ENCODE measurements at regions not wholly inside any gene's neighbourhood (a gene's known extent, or its start where the extent isn't known, plus 50 kb on each side); places are given as distances from the start of the nearest gene placed in this dataset.

DNA sequence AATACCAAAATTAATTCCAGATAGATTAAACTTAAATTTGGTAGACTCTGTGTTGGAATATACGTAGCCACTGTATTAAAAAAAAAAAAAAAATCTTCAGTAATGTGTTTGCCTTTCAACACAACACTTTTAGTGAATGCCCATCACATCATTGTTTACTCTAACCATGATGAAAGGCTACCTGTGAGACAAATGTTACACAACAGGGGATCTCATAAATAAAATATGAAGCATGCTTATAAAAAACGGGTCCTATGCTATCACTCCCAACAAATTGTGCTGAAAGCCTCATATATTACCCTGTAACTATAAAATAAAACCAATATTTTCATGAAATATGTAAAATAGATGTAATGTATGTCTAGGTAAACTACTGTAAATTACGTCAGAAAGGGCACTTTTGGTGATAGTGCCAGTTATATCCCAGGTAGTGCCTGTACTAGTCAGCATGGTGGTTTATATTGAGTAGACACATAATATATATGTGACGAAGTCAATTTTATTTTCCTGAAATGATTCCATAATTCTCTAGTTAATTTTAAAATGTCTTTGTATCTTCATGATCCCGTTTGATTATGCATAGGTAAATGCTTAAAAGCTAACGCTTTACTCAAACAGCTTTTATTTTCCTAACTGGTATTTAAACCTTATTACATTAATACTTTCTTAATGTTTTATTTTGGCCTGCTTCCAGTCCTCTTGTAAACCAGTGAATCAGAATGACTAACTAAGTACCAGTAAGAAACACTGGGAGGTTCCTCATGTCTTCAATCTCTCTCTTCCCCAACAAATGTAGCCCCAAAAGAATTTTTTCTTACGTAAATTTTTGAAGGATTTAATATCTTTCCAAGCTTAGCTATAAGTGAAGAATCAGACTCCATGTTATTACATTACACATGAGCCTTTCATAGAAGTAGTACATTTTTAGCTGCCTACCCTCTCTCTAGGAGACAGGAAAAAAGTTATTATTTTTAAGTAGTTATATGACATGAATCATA, 420.3 kb downstream of the GABRG2 start (continued):
- TF ChIP-seq, protein P1, sequence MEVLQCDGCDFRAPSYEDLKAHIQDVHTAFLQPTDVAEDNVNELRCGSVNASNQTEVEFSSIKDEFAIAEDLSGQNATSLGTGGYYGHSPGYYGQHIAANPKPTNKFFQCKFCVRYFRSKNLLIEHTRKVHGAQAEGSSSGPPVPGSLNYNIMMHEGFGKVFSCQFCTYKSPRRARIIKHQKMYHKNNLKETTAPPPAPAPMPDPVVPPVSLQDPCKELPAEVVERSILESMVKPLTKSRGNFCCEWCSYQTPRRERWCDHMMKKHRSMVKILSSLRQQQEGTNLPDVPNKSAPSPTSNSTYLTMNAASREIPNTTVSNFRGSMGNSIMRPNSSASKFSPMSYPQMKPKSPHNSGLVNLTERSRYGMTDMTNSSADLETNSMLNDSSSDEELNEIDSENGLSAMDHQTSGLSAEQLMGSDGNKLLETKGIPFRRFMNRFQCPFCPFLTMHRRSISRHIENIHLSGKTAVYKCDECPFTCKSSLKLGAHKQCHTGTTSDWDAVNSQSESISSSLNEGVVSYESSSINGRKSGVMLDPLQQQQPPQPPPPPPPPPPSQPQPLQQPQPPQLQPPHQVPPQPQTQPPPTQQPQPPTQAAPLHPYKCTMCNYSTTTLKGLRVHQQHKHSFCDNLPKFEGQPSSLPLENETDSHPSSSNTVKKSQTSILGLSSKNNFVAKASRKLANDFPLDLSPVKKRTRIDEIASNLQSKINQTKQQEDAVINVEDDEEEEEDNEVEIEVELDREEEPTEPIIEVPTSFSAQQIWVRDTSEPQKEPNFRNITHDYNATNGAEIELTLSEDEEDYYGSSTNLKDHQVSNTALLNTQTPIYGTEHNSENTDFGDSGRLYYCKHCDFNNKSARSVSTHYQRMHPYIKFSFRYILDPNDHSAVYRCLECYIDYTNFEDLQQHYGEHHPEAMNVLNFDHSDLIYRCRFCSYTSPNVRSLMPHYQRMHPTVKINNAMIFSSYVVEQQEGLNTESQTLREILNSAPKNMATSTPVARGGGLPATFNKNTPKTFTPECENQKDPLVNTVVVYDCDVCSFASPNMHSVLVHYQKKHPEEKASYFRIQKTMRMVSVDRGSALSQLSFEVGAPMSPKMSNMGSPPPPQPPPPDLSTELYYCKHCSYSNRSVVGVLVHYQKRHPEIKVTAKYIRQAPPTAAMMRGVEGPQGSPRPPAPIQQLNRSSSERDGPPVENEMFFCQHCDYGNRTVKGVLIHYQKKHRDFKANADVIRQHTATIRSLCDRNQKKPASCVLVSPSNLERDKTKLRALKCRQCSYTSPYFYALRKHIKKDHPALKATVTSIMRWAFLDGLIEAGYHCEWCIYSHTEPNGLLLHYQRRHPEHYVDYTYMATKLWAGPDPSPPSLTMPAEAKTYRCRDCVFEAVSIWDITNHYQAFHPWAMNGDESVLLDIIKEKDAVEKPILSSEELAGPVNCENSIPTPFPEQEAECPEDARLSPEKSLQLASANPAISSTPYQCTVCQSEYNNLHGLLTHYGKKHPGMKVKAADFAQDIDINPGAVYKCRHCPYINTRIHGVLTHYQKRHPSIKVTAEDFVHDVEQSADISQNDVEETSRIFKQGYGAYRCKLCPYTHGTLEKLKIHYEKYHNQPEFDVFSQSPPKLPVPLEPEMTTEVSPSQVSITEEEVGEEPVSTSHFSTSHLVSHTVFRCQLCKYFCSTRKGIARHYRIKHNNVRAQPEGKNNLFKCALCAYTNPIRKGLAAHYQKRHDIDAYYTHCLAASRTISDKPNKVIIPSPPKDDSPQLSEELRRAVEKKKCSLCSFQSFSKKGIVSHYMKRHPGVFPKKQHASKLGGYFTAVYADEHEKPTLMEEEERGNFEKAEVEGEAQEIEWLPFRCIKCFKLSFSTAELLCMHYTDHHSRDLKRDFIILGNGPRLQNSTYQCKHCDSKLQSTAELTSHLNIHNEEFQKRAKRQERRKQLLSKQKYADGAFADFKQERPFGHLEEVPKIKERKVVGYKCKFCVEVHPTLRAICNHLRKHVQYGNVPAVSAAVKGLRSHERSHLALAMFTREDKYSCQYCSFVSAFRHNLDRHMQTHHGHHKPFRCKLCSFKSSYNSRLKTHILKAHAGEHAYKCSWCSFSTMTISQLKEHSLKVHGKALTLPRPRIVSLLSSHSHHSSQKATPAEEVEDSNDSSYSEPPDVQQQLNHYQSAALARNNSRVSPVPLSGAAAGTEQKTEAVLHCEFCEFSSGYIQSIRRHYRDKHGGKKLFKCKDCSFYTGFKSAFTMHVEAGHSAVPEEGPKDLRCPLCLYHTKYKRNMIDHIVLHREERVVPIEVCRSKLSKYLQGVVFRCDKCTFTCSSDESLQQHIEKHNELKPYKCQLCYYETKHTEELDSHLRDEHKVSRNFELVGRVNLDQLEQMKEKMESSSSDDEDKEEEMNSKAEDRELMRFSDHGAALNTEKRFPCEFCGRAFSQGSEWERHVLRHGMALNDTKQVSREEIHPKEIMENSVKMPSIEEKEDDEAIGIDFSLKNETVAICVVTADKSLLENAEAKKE (CRISPR knock-in tag; IDR thresholded peaks at IDR 0.05): no peak

- Histone ChIP-seq H3K27me3 (ENCODE audit: insufficient read depth) (no peaks in the 10 kb centered on the region), H2AFZ (no peak overlapping the region), H3F3A (replicated peaks; ENCODE audit: low read depth) (no peaks in the 10 kb centered on the region), H3K27ac (ENCODE audit: low read depth) (no peak overlapping the region), H3K4me3 (no peak overlapping the region), H3K4me1 (ENCODE audit: insufficient read depth) (no peaks in the 10 kb centered on the region), H3K4me2 (no peak overlapping the region), H4K20me1 (replicated peaks; ENCODE audit: insufficient read depth) (no peaks in the 10 kb centered on the region), H3K9me2 (ENCODE audit: insufficient read depth) (no peaks in the 10 kb centered on the region), H3K79me2 (replicated peaks; ENCODE audit: insufficient read depth) (no peaks in the 10 kb centered on the region), H3K36me3 (ENCODE audit: insufficient read depth) (no peaks in the 10 kb centered on the region)
- DNase-seq (ENCODE audit: low spot score) (no peak), ATAC-seq (no peak)
- Mint-ChIP-seq H3K4me1 (peaks cover 4% of the 10 kb centered on the region; the same call in 1 of the 3 replicates), H3K27me3 (ENCODE audit: insufficient read depth, low read depth, poor library complexity) (peaks cover 2% of the 10 kb centered on the region), H3K36me3 (ENCODE audit: low read depth) (no peaks in the 10 kb centered on the region), H3K27ac (no peak overlapping the region), H3K4me3 (no peak overlapping the region), H3K9me3 (no peaks in the 10 kb centered on the region; the same call in 2 of the 3 replicates)
- TF ChIP-seq NANOG (IDR thresholded peaks at IDR 0.05; ENCODE audit: borderline replicate concordance): no peak
- TF ChIP-seq, protein P2, sequence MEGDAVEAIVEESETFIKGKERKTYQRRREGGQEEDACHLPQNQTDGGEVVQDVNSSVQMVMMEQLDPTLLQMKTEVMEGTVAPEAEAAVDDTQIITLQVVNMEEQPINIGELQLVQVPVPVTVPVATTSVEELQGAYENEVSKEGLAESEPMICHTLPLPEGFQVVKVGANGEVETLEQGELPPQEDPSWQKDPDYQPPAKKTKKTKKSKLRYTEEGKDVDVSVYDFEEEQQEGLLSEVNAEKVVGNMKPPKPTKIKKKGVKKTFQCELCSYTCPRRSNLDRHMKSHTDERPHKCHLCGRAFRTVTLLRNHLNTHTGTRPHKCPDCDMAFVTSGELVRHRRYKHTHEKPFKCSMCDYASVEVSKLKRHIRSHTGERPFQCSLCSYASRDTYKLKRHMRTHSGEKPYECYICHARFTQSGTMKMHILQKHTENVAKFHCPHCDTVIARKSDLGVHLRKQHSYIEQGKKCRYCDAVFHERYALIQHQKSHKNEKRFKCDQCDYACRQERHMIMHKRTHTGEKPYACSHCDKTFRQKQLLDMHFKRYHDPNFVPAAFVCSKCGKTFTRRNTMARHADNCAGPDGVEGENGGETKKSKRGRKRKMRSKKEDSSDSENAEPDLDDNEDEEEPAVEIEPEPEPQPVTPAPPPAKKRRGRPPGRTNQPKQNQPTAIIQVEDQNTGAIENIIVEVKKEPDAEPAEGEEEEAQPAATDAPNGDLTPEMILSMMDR (conservative IDR thresholded peaks at IDR 0.05; ENCODE audit: low read depth in 2 of 2): no peak
- no peak for TF ChIP-seq STAT1 (IDR thresholded peaks at IDR 0.05; ENCODE audit: unreplicated experiment)
Measured at GRCh38 chr5:162496100-162496808, 428.7 kb downstream of the GABRG2 start.

All from GM23338 (cell line).